ENCODE measurements at regions not wholly inside any gene's neighbourhood (a gene's known extent, or its start where the extent isn't known, plus 50 kb on each side); places are given as distances from the start of the nearest gene placed in this dataset.
"Not testable (repeated sequence)": the region's sequence is repeated elsewhere in the genome, so short reads cannot be mapped to it uniquely, and the experiment has no call there.

DNA sequence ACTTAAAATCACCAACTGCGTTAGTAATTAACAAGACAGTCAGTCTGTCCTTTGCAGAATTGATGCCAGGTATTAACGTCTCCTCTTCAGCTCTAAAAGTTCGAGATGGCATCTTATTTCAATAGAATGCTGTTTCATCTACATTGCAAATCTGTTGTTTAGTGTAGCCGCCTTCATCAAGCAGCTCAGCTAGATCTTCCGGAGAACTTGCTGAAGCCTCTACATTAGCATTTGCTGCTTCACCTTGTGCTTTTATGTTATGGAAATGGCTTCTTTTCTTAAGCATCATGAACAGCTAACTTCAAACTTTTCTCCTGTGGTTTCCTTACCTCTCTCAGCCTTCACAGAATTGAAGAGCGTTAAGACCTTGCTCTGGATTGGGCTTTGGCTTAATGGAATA lies 95.5 kb upstream of the FAM20C start:
- no peak overlapping the region for H3K4me3 ChIP-seq (ENCODE audit: low read depth in 1 of 5, low read length in 5 of 5)
- no peaks in the 10 kb centered on the region for H3K9me3 ChIP-seq (ENCODE audit: control insufficient read depth in 5 of 5, low read length in 5 of 5)
- H3K4me1 ChIP-seq (ENCODE audit: control insufficient read depth in 5 of 5, insufficient read depth in 5 of 5, low read length in 5 of 5), result no peaks in the 10 kb centered on the region
- H3K27me3 ChIP-seq (ENCODE audit: control insufficient read depth in 5 of 5, insufficient read depth in 4 of 5, low read length in 5 of 5), result peaks cover 0 to 2% (median 0%) of the 10 kb centered on the region in 5 donors
- H3K9ac ChIP-seq (ENCODE audit: low read length in 5 of 5), result no peak overlapping the region
- H3K36me3 ChIP-seq (ENCODE audit: control insufficient read depth in 5 of 5, insufficient read depth in 5 of 5, low read length in 5 of 5), result no peaks in the 10 kb centered on the region
- H3K27ac ChIP-seq (ENCODE audit: low read depth, low read length), result no peak overlapping the region

DNA sequence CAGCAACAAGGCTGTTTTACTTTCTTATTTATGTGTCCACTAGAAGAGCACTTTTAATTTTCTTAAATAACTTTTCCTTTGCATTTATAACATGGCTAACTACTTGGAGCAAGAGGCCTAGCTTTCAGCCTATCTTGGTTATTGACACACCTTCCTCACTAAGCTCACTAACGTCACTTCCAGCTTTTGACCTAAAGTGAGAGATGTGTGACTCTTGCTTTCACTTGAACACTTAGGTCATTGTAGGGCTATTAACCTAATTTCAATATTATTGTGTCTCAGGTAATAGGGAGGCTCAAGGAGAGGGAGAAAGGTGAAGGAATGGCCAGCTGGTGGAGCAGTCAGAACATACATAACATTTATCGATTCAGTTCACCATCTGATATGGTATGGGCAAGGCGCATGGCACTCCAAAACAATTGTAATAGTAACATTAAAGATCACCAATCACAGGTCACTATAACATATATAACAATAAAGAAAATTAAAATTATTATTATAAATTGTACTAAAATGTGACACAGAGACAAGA lies 95.0 kb upstream of the FAM20C start:
- H3K27ac ChIP-seq (ENCODE audit: low read depth, low read length), result no peak overlapping the region
- no peak overlapping the region for H3K9ac ChIP-seq (ENCODE audit: low read length in 5 of 5)
- no peaks in the 10 kb centered on the region for H3K36me3 ChIP-seq (ENCODE audit: control insufficient read depth in 5 of 5, insufficient read depth in 5 of 5, low read length in 5 of 5)

DNA sequence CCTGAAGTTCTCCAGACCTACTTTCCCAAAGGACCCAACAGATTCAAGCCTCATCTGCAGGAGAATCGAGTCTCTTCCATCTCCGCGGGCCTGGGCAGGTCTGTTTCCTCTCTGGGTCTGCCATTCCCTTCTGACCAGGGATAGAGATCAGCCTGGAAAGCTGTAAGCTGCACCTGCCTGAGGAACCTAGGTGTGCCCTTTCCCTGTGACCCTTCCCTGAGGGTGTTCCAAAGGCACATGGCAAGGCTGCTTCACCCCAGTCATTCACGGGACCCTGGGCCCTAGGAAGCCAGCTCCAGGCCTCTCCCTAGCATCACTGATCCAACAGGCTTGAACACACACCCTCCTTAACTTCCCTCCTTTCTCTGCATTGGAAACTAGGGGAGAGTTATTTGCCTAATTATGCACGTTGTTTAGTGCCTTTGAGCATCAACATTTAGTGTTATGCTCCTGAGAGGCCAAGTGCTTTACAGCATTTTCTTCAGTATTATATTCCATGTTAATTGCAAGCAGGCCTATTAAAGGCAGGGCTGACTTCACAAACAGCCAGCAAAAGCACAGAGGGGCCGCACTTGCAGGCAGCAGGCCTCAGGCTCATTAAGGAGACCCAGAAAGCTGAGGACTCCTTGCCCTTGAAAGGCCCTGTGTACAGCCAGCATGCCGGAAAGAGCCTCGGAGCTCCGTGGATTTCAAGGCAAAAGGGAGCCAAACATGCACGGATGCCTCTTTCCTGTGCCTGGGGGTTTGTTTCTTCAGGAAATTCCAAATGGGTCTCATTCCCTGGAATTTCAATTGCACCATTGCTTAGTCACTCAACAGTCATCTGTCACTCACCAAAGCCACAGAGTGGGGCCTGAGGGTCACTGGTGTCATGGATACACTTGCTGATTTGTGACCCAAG lies 91.0 kb upstream of the FAM20C start:
- Histone ChIP-seq H3K27me3 (ENCODE audit: control insufficient read depth in 5 of 5, insufficient read depth in 4 of 5, low read length in 5 of 5) (peaks cover 0 to 5% (median 0%) of the 10 kb centered on the region in 5 donors), H3K27ac (ENCODE audit: low read depth, low read length) (no peak overlapping the region), H3K36me3 (ENCODE audit: control insufficient read depth in 5 of 5, insufficient read depth in 5 of 5, low read length in 5 of 5) (no peaks in the 10 kb centered on the region), H3K9me3 (ENCODE audit: control insufficient read depth in 5 of 5, low read length in 5 of 5) (no peaks in the 10 kb centered on the region), H3K4me1 (ENCODE audit: control insufficient read depth in 5 of 5, insufficient read depth in 5 of 5, low read length in 5 of 5) (peaks cover 0 to 5% (median 4%) of the 10 kb centered on the region in 5 donors), H3K9ac (ENCODE audit: low read length in 5 of 5) (no peak overlapping the region), H3K4me3 (ENCODE audit: low read depth in 1 of 5, low read length in 5 of 5) (no peak overlapping the region)

More for the DNA sequence above, 95.0 kb upstream of the FAM20C start:
- H3K4me1 ChIP-seq (ENCODE audit: control insufficient read depth in 5 of 5, insufficient read depth in 5 of 5, low read length in 5 of 5), result peaks cover 0 to 4% (median 2%) of the 10 kb centered on the region in 5 donors
- H3K4me3 ChIP-seq (ENCODE audit: low read depth in 1 of 5, low read length in 5 of 5), result no peak overlapping the region
- no peaks in the 10 kb centered on the region for H3K9me3 ChIP-seq (ENCODE audit: control insufficient read depth in 5 of 5, low read length in 5 of 5)
- H3K27me3 ChIP-seq (ENCODE audit: control insufficient read depth in 5 of 5, insufficient read depth in 4 of 5, low read length in 5 of 5), result peaks cover 0 to 2% (median 0%) of the 10 kb centered on the region in 5 donors

DNA sequence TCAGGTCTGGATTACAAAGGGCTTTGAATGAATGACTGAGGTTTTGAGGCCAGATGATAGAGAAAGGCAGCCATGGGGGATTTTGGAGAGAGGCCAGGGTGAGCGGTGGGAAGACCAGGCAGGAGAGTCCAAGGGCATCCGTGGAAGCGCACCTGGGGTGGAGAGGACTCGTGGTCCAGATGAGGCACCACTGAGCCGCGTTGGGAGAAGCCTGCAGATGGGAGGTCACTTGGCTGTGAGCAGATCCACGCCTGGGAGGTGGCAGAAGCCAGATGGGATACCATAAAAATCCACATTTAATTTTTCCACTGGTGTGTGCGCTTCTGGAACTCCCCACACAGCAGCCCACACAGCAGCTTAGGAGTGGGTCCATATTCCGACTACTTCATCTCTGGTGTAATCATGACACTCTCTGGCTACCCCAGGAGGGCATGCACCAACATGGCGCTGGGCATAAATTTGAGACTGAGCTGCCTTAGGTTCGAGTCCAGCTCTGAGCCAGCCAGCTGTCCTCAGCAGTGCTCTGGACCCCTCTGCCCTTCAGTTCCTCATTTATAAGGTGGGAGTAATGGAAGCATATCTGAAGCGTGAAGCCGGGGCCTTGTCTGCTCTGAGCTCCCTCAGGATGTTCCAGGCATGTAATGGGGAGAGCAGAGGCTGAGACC lies 90.2 kb upstream of the FAM20C start:
- H3K27ac ChIP-seq (ENCODE audit: low read depth, low read length), result no peak overlapping the region
- H3K9ac ChIP-seq (ENCODE audit: low read length in 5 of 5), result no peak overlapping the region
- H3K4me1 ChIP-seq (ENCODE audit: control insufficient read depth in 5 of 5, insufficient read depth in 5 of 5, low read length in 5 of 5), result peaks cover 0 to 5% (median 4%) of the 10 kb centered on the region in 5 donors
- H3K36me3 ChIP-seq (ENCODE audit: control insufficient read depth in 5 of 5, insufficient read depth in 5 of 5, low read length in 5 of 5), result no peaks in the 10 kb centered on the region
- no peaks in the 10 kb centered on the region for H3K9me3 ChIP-seq (ENCODE audit: control insufficient read depth in 5 of 5, low read length in 5 of 5)
- peaks cover 0 to 5% (median 0%) of the 10 kb centered on the region in 5 donors for H3K27me3 ChIP-seq (ENCODE audit: control insufficient read depth in 5 of 5, insufficient read depth in 4 of 5, low read length in 5 of 5)
- H3K4me3 ChIP-seq (ENCODE audit: low read depth in 1 of 5, low read length in 5 of 5), result no peak overlapping the region

DNA sequence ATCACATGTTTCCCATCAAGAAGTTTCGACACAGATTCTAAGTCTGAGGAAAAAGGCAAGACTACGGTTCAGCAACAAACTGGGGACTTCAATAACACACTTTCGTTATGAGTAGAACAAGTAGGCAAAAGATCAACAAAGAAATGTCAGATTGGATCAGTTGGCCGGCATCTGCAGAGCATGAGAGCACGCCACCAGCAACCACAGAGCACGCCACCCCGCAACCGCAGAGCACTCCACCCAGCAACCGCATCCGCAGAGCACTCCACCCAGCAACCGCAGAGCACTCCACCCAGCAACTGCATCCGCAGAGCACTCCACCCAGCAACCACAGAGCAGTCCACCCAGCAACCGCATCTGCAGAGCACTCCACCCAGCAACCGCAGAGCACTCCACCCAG lies 89.7 kb upstream of the FAM20C start:
- H3K9ac ChIP-seq (ENCODE audit: low read length in 5 of 5), result no peak overlapping the region
- H3K4me1 ChIP-seq (ENCODE audit: control insufficient read depth in 5 of 5, insufficient read depth in 5 of 5, low read length in 5 of 5), result peaks cover 0 to 5% (median 4%) of the 10 kb centered on the region in 5 donors
- no peaks in the 10 kb centered on the region for H3K36me3 ChIP-seq (ENCODE audit: control insufficient read depth in 5 of 5, insufficient read depth in 5 of 5, low read length in 5 of 5)

DNA sequence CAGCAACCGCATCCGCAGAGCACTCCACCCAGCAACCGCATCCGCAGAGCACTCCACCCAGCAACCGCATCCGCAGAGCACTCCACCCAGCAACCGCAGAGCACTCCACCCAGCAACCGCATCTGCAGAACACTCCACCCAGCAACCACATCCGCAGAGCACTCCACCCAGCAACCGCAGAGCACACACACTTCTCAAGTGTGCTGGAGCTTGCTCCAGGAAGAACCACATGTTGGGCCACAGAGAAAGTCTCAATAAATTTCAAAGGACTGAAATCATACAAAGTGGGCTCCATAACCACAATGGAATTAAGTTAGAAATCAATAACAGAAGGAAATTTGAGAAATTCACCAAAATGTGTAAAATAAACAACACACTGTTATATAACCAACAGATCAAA lies 88.4 kb upstream of the FAM20C start:
- not testable (repeated sequence) for H3K27ac ChIP-seq (ENCODE audit: low read depth, low read length); H3K9me3 ChIP-seq (ENCODE audit: control insufficient read depth in 5 of 5, low read length in 5 of 5); H3K9ac ChIP-seq (ENCODE audit: low read length in 5 of 5); H3K4me1 ChIP-seq (ENCODE audit: control insufficient read depth in 5 of 5, insufficient read depth in 5 of 5, low read length in 5 of 5); H3K36me3 ChIP-seq (ENCODE audit: control insufficient read depth in 5 of 5, insufficient read depth in 5 of 5, low read length in 5 of 5); H3K27me3 ChIP-seq (ENCODE audit: control insufficient read depth in 5 of 5, insufficient read depth in 4 of 5, low read length in 5 of 5); H3K4me3 ChIP-seq (ENCODE audit: low read depth in 1 of 5, low read length in 5 of 5)

More for the DNA sequence above, 89.7 kb upstream of the FAM20C start:
- Histone ChIP-seq H3K4me3 (ENCODE audit: low read depth in 1 of 5, low read length in 5 of 5) (no peak overlapping the region), H3K27me3 (ENCODE audit: control insufficient read depth in 5 of 5, insufficient read depth in 4 of 5, low read length in 5 of 5) (peaks cover 0 to 5% (median 0%) of the 10 kb centered on the region in 5 donors), H3K27ac (ENCODE audit: low read depth, low read length) (no peak overlapping the region), H3K9me3 (ENCODE audit: control insufficient read depth in 5 of 5, low read length in 5 of 5) (no peaks in the 10 kb centered on the region)

DNA sequence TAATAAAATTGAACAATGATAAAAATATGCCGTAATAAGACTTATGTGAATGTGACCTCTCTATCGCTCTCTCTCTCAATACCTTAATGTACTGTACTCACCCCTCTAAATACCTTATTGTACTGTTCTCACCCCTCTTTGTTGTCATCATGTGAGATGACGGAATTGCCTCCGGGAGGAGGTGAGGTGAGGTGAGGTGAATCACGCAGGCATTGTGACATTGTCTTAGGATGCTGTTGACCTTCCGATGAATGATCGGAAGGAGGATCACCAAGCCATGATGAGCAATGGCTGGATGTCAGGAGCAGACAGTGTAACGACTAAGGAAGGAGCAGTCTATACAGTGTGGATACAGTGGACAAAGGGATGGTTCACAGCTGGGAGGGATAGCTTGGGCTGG lies 87.4 kb upstream of the FAM20C start:
- peaks cover 0 to 10% (median 5%) of the 10 kb centered on the region in 5 donors for H3K4me1 ChIP-seq (ENCODE audit: control insufficient read depth in 5 of 5, insufficient read depth in 5 of 5, low read length in 5 of 5)
- H3K9me3 ChIP-seq (ENCODE audit: control insufficient read depth in 5 of 5, low read length in 5 of 5), result no peaks in the 10 kb centered on the region
- H3K9ac ChIP-seq (ENCODE audit: low read length in 5 of 5), result no peak overlapping the region
- H3K36me3 ChIP-seq (ENCODE audit: control insufficient read depth in 5 of 5, insufficient read depth in 5 of 5, low read length in 5 of 5), result no peaks in the 10 kb centered on the region
- no peak overlapping the region for H3K27ac ChIP-seq (ENCODE audit: low read depth, low read length)
- H3K4me3 ChIP-seq (ENCODE audit: low read depth in 1 of 5, low read length in 5 of 5), result no peak overlapping the region
- peaks cover 0 to 5% (median 0%) of the 10 kb centered on the region in 5 donors for H3K27me3 ChIP-seq (ENCODE audit: control insufficient read depth in 5 of 5, insufficient read depth in 4 of 5, low read length in 5 of 5)

DNA sequence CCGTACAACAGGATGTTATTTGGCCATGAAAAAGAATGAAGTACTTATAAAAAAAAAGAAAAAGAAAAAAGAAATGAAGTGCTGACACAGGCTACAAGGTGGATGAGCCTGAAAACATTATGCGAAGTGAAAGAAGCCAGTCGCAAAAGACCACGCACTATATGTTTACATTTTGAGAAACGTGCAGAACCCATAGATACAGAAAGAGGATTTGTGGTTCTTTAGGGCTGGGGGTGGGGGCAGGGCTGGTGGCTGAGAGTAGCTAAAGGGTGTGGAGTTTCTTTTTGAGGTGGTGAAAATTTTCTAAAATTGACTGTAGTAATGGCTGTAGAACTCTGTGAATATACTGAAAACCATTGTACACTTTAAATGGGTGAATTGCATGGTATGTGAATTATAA lies 86.0 kb upstream of the FAM20C start:
- peaks cover 0 to 4% (median 0%) of the 10 kb centered on the region in 5 donors for H3K9me3 ChIP-seq (ENCODE audit: control insufficient read depth in 5 of 5, low read length in 5 of 5)
- H3K4me1 ChIP-seq (ENCODE audit: control insufficient read depth in 5 of 5, insufficient read depth in 5 of 5, low read length in 5 of 5), result peaks cover 0 to 10% (median 5%) of the 10 kb centered on the region in 5 donors
- H3K27ac ChIP-seq (ENCODE audit: low read depth, low read length), result no peak overlapping the region
- no peak overlapping the region for H3K4me3 ChIP-seq (ENCODE audit: low read depth in 1 of 5, low read length in 5 of 5)
- peaks cover 0 to 5% (median 3%) of the 10 kb centered on the region in 5 donors for H3K27me3 ChIP-seq (ENCODE audit: control insufficient read depth in 5 of 5, insufficient read depth in 4 of 5, low read length in 5 of 5)
- H3K36me3 ChIP-seq (ENCODE audit: control insufficient read depth in 5 of 5, insufficient read depth in 5 of 5, low read length in 5 of 5), result no peaks in the 10 kb centered on the region
- H3K9ac ChIP-seq (ENCODE audit: low read length in 5 of 5), result no peak overlapping the region

DNA sequence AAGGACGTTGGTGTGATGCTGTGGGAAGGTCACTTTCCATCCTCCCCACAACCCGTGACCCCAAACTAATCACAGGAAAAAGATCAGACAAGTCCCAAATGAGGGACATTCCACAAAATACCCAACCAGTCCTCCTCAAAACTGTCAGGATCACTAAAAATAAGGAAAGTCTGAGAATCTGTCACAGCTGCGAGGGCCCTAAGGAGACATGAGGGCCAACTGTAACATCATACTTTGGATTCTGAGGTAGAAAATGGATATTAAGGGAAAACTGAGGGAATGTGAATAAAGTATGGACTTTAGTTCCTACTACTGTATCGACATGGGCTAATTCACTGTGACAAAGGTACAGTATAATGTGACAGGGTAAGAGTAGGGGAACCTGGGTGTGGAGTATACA lies 85.1 kb upstream of the FAM20C start:
- no peaks in the 10 kb centered on the region for H3K36me3 ChIP-seq (ENCODE audit: control insufficient read depth in 5 of 5, insufficient read depth in 5 of 5, low read length in 5 of 5)
- H3K4me3 ChIP-seq (ENCODE audit: low read depth in 1 of 5, low read length in 5 of 5), result no peak overlapping the region
- H3K27me3 ChIP-seq (ENCODE audit: control insufficient read depth in 5 of 5, insufficient read depth in 4 of 5, low read length in 5 of 5), result peaks cover 0 to 5% (median 3%) of the 10 kb centered on the region in 5 donors
- H3K27ac ChIP-seq (ENCODE audit: low read depth, low read length), result no peak overlapping the region
- H3K9ac ChIP-seq (ENCODE audit: low read length in 5 of 5), result no peak overlapping the region
- peaks cover 0 to 7% (median 2%) of the 10 kb centered on the region in 5 donors for H3K9me3 ChIP-seq (ENCODE audit: control insufficient read depth in 5 of 5, low read length in 5 of 5)
- peaks cover 0 to 10% (median 4%) of the 10 kb centered on the region in 5 donors for H3K4me1 ChIP-seq (ENCODE audit: control insufficient read depth in 5 of 5, insufficient read depth in 5 of 5, low read length in 5 of 5)

DNA sequence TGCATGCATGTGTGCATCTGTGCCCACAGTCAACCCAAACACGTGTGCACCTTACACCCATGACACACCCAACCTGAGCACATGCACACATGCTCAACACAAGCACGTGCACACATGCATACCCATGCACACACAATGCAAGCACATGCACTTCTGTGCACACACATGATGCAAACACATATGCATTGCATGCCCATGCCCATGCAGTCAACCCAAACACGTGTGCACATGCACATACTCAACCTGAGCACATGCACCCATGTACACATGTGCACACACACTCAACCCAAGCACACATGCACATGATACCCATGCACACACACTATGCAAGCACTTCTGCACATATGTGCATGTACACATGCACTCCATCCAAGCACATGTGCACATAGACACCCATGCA lies 84.5 kb upstream of the FAM20C start:
- peaks cover 0 to 7% (median 2%) of the 10 kb centered on the region in 5 donors for H3K9me3 ChIP-seq (ENCODE audit: control insufficient read depth in 5 of 5, low read length in 5 of 5)
- no peak overlapping the region for H3K4me3 ChIP-seq (ENCODE audit: low read depth in 1 of 5, low read length in 5 of 5)
- H3K27ac ChIP-seq (ENCODE audit: low read depth, low read length), result no peak overlapping the region

More for the DNA sequence above, 84.5 kb upstream of the FAM20C start:
- H3K4me1 ChIP-seq (ENCODE audit: control insufficient read depth in 5 of 5, insufficient read depth in 5 of 5, low read length in 5 of 5), result peaks cover 0 to 10% (median 0%) of the 10 kb centered on the region in 5 donors
- no peaks in the 10 kb centered on the region for H3K36me3 ChIP-seq (ENCODE audit: control insufficient read depth in 5 of 5, insufficient read depth in 5 of 5, low read length in 5 of 5)
- no peak overlapping the region for H3K9ac ChIP-seq (ENCODE audit: low read length in 5 of 5)
- peaks cover 0 to 5% (median 3%) of the 10 kb centered on the region in 5 donors for H3K27me3 ChIP-seq (ENCODE audit: control insufficient read depth in 5 of 5, insufficient read depth in 4 of 5, low read length in 5 of 5)

All from subcutaneous abdominal adipose tissue (tissue), 5 donors.